ENCODE measurements at regions not wholly inside any gene's neighbourhood (a gene's known extent, or its start where the extent isn't known, plus 50 kb on each side); places are given as distances from the start of the nearest gene placed in this dataset.
"Not testable (repeated sequence)": the region's sequence is repeated elsewhere in the genome, so short reads cannot be mapped to it uniquely, and the experiment has no call there.

DNA sequence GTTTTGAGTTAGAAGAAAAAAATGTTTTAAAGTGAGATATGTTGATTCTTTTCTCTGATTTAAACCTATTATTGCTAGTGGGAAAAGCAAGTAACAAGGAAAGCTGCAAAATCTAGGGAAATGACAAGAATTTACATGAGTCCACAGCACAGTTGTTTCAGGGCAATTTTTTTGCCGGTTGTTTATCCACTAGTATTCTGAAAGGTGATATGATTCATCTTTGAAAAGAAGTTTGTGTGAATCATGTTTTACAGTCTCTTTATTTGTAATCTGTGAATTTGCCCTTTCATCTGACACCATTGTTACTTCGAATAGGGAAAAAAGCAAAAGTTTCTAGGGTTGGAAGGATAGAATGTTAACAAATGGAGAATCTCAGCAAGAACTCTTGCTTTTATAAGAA lies 894.7 kb downstream of the OTOL1 start:
- DNase-seq (ENCODE audit: low spot score) = no peak

DNA sequence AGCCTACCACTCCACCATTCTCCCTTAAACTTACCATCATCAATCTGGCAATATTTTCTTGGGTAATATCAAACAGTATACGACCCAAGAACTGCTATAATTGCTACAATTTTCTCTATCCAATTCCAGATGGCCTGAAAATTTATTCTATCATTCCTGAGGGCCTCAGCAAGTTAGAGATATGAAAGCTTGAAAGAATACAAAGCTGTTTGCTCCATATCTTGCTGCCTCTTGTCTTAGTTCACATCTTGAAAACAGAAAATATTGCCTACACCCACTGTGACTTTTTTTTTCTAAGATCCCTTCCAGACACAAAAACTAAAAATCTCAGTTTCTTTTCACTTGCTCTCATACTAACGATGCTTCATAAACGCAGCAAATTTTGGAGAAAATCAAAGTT lies 898.9 kb downstream of the OTOL1 start:
- no peak for DNase-seq (ENCODE audit: low spot score)

DNA sequence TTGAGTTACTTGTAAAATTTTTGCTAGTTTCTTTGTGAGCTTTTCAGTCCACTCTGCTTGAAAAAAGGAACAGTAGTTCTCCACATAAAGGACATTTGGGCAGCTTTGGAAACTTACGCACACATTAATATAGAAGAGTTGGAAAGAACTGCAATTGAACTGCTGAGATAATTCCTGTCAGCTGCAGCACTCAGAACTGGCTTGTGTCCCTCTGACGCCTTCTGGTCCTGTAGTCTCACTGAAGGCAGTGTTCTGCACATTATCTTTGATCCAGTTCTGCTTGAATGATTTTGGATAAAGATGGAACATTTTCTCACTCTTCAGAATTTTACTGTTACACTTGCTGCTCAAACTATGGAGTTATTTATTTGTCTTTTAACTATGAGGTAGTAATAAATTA lies 901.9 kb downstream of the OTOL1 start:
- DNase-seq (ENCODE audit: low spot score) = no peak

- DNase-seq (ENCODE audit: low spot score) = no peak
Measured at GRCh38 chr3:162400697-162401096, 904.1 kb downstream of the OTOL1 start.

DNA sequence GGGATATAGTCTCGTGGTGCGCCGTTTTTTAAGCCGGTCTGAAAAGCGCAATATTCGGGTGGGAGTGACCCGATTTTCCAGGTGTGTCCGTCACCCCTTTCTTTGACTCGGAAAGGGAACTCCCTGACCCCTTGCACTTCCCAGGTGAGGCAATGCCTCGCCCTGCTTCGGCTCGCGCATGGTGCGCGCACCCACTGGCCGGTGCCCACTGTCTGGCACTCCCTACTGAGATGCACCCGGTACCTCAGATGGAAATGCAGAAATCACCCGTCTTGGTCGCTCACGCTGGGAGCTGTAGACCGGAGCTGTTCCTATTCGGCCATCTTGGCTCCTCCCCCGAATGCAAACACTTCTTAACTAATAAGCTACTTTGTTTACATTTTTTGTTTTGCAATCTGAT lies 914.9 kb downstream of the OTOL1 start:
- not testable (repeated sequence) for DNase-seq (ENCODE audit: low spot score)

- DNase-seq (ENCODE audit: low spot score) = no peak
Measured at GRCh38 chr3:162421721-162422120, 925.1 kb downstream of the OTOL1 start.

GRCh38 chr3:162428192-162428591 lies 931.6 kb downstream of the OTOL1 start:
- no peak for DNase-seq (ENCODE audit: low spot score)

DNA sequence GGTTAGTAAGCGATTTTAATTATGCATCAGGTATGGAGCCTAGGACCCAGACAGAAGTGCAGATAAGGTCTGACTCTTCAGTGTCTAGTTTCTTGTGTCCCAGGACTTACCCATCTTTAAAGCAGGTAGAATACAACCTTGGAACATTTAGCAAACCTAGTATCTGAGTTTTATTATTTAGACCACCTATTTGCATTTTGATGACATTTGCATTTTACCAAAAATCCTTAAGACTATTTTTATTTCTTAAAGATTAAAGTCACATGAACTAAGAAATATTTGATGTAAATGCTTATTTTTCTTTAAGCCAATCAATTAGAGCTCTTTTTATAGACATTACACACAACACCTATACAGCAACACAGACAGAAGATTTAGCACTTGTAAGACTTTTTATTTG lies 939.1 kb downstream of the OTOL1 start:
- DNase-seq (ENCODE audit: low spot score) = no peak

DNA sequence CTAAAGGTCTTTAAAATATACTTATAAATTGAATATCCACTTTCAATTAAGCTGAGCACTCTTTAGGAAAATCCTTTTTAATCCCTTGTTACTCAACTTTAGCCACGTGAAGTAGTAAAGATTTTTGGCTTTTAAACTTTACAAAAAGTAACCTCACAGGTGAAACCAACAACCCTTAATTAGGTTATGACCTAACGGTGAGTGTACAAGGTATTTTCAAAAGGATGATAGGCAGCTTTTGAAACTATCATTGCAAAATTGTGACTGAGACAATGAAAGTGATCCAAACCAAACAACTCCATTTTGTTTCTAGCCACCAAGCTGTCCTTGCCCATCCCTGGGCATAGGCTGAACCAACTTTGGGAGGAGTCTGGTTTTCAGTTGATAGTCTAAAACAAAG lies 940.2 kb downstream of the OTOL1 start:
- no peak for DNase-seq (ENCODE audit: low spot score)

DNA sequence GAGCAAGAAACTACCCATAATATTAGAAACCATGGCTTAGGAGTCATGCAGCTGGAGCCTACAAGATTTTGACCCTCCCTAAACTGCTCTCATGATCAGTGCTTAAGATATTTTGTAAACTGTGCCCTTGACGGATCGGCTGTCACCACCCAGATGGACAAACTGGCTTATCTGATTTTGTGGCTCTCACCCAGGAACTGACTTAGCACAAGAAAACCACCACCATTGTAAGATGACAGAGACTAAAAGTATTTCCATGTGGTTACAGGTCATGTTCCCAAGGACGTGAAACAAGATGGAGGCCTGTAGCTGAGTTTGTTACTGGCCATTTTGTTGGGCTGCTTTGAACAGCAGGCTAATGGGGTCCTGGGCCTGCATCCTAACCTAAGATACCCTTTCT lies 940.9 kb downstream of the OTOL1 start:
- peak; percentile 79 for DNase-seq (ENCODE audit: low spot score)

- no peak for DNase-seq (ENCODE audit: low spot score)
Measured at GRCh38 chr3:162441716-162442115, 945.1 kb downstream of the OTOL1 start.

GRCh38 chr3:162443376-162443775 lies 946.8 kb downstream of the OTOL1 start:
- no peak for DNase-seq (ENCODE audit: low spot score)

DNA sequence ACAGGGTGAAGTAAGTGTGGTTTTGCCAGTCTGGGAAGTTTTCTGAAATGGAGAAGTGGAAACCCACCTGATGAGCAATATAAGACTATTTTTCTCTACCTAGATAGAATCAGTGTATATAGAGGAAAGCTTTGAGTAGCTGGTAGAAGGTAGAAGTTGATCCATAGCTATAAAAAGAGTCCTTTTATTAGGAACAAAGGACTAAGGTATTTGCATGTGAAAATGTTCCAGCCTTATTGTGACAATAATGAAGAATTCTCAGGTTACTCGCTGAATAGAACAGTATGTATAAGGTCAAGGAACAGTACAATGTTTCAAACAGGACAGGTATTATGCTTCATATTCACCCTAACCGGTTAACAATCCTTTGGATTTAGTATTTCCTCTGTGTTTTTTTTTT lies 972.2 kb downstream of the OTOL1 start:
- no peak for DNase-seq (ENCODE audit: low spot score)

- DNase-seq (ENCODE audit: low spot score) = no peak
Measured at GRCh38 chr3:162487138-162487537, 990.5 kb downstream of the OTOL1 start.

DNA sequence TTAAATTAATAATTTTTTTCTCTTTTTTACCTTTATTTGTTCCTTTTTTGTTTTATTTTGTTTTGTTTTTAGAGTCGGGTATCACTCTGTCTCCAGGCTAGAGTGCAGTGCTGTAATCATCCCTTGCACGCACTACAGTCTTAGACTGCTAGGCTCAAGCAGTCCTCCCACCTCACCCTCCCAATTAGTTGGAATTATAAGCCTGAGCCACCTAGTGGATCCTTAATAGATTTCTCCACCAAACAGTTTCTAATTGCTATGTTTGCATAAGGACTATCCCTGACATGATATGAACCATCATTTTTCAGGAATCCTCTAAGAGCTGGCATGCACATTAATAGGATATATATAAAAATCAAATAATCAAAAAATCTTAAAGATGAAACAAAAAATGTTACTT lies 993.2 kb downstream of the OTOL1 start:
- DNase-seq (ENCODE audit: low spot score) = peak; percentile 37

DNA sequence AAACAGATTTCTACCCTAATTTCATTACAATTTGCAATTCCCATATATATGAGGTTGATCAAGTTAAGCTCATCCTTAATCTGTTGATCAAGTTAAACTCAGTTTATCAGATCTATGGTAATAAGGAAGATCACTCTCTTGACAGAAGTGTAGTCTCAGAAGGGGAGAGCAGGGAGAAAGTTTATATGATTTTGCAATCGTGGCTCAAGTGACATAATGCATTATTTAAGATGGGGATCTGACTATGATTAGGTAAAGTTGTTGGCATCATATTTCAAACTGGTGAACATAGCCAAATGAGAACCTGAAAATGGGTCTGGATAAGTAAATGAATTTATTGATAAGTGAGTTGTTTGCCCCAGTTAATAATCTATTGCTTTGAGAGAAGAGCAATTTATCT lies 995.3 kb downstream of the OTOL1 start:
- no peak for DNase-seq (ENCODE audit: low spot score)

DNA sequence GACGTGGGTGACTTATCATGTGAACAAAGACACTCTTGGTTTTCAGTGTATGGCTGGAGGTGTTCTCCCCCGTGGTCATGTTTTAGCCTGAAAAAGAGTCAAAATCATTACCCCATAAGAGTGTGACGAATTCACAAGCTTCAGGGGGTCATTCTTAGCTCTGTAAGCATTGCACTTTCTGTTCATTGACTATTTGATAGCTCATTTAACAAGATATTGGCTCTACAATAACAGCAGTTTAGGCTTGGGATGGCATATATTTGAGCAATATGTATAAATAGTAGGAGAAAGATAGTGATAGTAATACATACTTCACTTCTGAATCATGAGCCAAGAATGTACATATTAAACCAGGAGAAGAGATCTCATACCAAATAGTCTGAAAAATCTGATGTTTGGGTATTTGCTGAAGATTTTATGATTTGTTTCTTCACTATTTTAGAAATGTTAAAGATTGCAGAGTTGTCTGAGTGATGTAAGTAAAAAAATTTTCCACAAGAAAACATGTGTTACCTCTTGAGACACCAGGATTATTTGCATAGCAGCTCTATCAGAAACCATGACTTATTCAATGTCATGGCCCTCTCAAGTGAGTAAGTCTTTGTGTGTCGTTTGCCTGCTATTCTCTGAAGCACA lies 996.0 kb downstream of the OTOL1 start:
- DNase-seq (ENCODE audit: low spot score) = no peak

DNA sequence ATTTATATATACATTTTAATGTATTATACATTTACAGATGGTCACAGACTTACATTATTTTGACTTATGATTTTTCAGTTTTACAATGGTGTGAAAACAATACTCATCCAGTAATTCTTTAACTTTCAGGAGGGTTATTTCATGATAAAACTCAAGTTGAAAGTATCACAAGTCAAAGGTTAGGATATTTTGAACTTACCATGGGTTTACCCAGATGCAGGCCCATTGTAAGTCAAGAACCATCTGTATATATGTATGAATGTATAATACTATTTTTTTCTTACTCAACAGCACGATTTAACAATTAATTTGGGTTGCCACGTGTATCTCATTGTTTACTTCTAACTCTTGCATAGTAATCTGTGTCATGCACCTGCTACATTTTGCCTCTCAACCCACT lies 1002.0 kb downstream of the OTOL1 start:
- DNase-seq (ENCODE audit: low spot score) = no peak

- no peak for DNase-seq (ENCODE audit: low spot score)
Measured at GRCh38 chr3:162507397-162507796, 1010.8 kb downstream of the OTOL1 start.

- no peak for DNase-seq (ENCODE audit: low spot score)
Measured at GRCh38 chr3:162512488-162512887, 1015.9 kb downstream of the OTOL1 start.

DNA sequence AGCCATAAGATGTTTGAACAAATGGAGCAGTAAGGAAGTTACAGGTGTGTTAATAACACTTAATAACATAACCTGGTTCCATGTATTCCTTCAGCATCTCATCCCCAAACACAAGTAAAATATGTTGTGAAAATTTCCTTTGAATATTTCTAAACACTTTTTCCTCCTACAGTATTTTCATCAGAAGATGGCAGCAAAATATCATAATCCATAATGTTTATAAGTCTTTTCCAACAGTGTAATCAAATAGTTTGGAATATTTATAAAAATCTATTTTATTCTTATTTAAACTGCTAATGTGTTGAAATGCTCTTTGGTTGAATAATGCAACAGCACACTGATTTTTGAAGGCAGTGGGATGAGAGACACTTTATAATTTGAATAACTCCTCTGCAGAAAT lies 1020.5 kb downstream of the OTOL1 start:
- DNase-seq (ENCODE audit: low spot score) = no peak

DNA sequence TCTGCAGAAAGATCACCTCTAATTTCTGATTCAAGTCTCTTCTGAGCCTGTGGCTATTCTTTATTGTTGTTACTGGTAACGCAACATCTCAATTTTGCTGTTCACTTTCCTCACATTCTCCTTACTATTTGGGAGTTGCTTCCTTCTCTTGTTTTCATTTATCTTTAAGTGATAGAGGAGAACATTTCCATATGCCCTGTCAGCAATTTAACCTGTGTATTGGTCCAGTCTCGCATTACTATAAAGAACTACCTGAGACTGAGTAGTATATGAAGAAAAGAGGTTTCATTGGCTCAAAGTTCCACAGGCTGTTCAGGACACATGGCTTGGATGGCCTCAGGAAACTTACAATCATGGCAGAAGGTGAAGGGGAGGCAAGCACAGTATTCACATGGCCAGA lies 1025.1 kb downstream of the OTOL1 start:
- no peak for DNase-seq (ENCODE audit: low spot score)

GRCh38 chr3:162525066-162525742 lies 1028.6 kb downstream of the OTOL1 start:
- peak; percentile 80 for DNase-seq (ENCODE audit: low spot score)

DNA sequence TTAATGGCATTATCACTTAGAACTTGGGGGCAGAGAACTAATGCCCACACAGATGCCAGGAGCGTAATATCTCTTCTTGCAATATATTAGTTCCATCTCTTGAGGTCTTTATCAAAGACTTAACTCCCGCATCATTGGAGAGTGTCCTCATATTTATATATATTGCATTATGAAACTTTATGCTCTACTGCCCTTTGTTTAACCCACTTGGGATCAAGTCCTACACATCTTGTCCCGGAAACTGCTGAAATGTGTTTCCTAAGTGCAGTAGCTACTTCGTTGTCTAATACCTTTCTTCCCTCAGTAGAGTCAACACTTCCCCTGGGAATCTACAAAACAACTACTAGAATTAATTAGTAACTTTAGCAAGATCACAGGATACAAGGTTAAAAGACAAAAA lies 1029.2 kb downstream of the OTOL1 start:
- no peak for DNase-seq (ENCODE audit: low spot score)

Data from H4 (cell line).